CD4-positive, alpha-beta T cell treated with Interleukin-17A for 1 hour (primary cell): ENCODE measurements at regions not wholly inside any gene's neighbourhood (a gene's known extent, or its start where the extent isn't known, plus 50 kb on each side); places are given as distances from the start of the nearest gene placed in this dataset.
"Not testable (repeated sequence)": the region's sequence is repeated elsewhere in the genome, so short reads cannot be mapped to it uniquely, and the experiment has no call there.

Experiments used
- DNase-seq: peaks from one replicate; pipeline ENCODE4 v3.0.0-alpha.2; 2020

GRCh38 chr2:39584283-39584965 lies 81.3 kb upstream of the TMEM178A start:
- no peak for DNase-seq

GRCh38 chr2:39585531-39585930 lies 80.2 kb upstream of the TMEM178A start:
- DNase-seq = not testable (repeated sequence)

- no peak for DNase-seq
These were observed 78.5 kb upstream of the TMEM178A start for GRCh38 chr2:39587168-39587567.

- DNase-seq = no peak
These were observed 78.1 kb upstream of the TMEM178A start for GRCh38 chr2:39587641-39588040.

- no peak for DNase-seq
These were observed 72.0 kb upstream of the TMEM178A start for GRCh38 chr2:39593439-39594393.

- no peak for DNase-seq
These were observed 70.6 kb upstream of the TMEM178A start for GRCh38 chr2:39595116-39595515.

- DNase-seq = no peak
These were observed 68.4 kb upstream of the TMEM178A start for GRCh38 chr2:39597314-39597713.

GRCh38 chr2:39602616-39603015 lies 63.1 kb upstream of the TMEM178A start:
- DNase-seq = no peak

- no peak for DNase-seq
These were observed 62.3 kb upstream of the TMEM178A start for GRCh38 chr2:39603436-39603835.

GRCh38 chr2:39604866-39605265 lies 60.9 kb upstream of the TMEM178A start:
- DNase-seq = no peak

GRCh38 chr2:39606585-39606984 lies 59.1 kb upstream of the TMEM178A start:
- no peak for DNase-seq

GRCh38 chr2:39607538-39608262 lies 58.0 kb upstream of the TMEM178A start:
- DNase-seq = no peak

GRCh38 chr2:39608263-39608575 lies 57.5 kb upstream of the TMEM178A start:
- no peak for DNase-seq

GRCh38 chr2:39608686-39609441 lies 56.9 kb upstream of the TMEM178A start:
- no peak for DNase-seq

- no peak for DNase-seq
These were observed 55.8 kb upstream of the TMEM178A start for GRCh38 chr2:39609917-39610316.

GRCh38 chr2:39615675-39616074 lies 50.0 kb upstream of the TMEM178A start:
- no peak for DNase-seq
